ENCODE measurements at regions not wholly inside any gene's neighbourhood (a gene's known extent, or its start where the extent isn't known, plus 50 kb on each side); places are given as distances from the start of the nearest gene placed in this dataset.

GRCh38 chr2:64720535-64721319 is 67.0 kb upstream of the SERTAD2 start:
- TF ChIP-seq, protein P1, sequence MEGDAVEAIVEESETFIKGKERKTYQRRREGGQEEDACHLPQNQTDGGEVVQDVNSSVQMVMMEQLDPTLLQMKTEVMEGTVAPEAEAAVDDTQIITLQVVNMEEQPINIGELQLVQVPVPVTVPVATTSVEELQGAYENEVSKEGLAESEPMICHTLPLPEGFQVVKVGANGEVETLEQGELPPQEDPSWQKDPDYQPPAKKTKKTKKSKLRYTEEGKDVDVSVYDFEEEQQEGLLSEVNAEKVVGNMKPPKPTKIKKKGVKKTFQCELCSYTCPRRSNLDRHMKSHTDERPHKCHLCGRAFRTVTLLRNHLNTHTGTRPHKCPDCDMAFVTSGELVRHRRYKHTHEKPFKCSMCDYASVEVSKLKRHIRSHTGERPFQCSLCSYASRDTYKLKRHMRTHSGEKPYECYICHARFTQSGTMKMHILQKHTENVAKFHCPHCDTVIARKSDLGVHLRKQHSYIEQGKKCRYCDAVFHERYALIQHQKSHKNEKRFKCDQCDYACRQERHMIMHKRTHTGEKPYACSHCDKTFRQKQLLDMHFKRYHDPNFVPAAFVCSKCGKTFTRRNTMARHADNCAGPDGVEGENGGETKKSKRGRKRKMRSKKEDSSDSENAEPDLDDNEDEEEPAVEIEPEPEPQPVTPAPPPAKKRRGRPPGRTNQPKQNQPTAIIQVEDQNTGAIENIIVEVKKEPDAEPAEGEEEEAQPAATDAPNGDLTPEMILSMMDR (IDR thresholded peaks at IDR 0.05; ENCODE audit: low read depth, low read length) = no peak
- TF ChIP-seq MAX (IDR thresholded peaks at IDR 0.05; ENCODE audit: low read depth, low read length) (no peak), POLR2A (IDR thresholded peaks at IDR 0.05; ENCODE audit: extremely low read depth, insufficient read length) (no peak)

Data from NB4 (cell line).